ENCODE measurements at regions not wholly inside any gene's neighbourhood (a gene's known extent, or its start where the extent isn't known, plus 50 kb on each side); places are given as distances from the start of the nearest gene placed in this dataset.

DNA sequence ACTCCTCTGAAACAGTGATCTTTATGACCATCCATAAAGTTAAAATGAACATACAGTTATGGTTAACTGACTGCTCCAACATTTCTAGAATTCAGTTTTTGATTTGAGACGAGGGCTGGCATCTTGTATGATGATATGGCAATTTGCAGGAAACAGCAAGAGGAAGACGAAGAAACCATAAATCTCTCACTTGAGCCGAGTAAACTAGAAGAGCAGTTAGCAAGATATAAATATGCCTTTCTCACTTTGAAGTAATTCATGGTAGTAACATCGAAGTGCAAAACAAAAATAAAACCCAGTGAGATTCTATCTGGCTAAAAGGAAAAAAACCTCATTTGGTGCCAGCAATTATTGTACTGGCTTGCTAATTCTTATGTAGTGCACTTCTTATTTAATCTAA is 139.0 kb upstream of the SPRY1 start:
- no peaks in the 10 kb centered on the region for H3K27me3 ChIP-seq (replicated peaks in 2 of 5; ENCODE audit: control insufficient read depth in 4 of 5, insufficient read depth in 5 of 5, low read length in 4 of 5)
- H3K4me1 ChIP-seq (ENCODE audit: control extremely low read depth in 1 of 4, control insufficient read depth in 4 of 4, insufficient read depth in 4 of 4, low read length in 3 of 4), result peaks cover 23 to 37% (median 31%) of the 10 kb centered on the region in 4 experiments
- no peaks in the 10 kb centered on the region for H3K36me3 ChIP-seq (ENCODE audit: control insufficient read depth in 4 of 4, insufficient read depth in 4 of 4, low read length in 3 of 4)
- peak overlapping the region in 4 of 7 experiments; percentile 25 to 55 (median 30) for H3K4me3 ChIP-seq (ENCODE audit: control insufficient read depth in 1 of 7, extremely low read depth in 1 of 7, insufficient read depth in 4 of 7, low read depth in 2 of 7, low read length in 6 of 7)
- WGBS (ENCODE audit: insufficient coverage), result 0% methylated on average over 1 of the region's 4 CpGs
- peak; percentile 29 to 84 (median 70) for DNase-seq
- H3K9me3 ChIP-seq (ENCODE audit: control extremely low read depth in 1 of 5, control insufficient read depth in 4 of 5, insufficient read depth in 2 of 5, low read depth in 1 of 5, low read length in 4 of 5), result no peaks in the 10 kb centered on the region
- POLR2A ChIA-PET, result no interaction called here
- CTCF ChIA-PET, result interaction anchor here (1.3 kb wide), 1 partner anchor 103 kb away, joined by 3 read pairs; no protein-coding TSS in a partner anchor
- H3K27ac ChIP-seq (ENCODE audit: insufficient read depth in 1 of 2, low read depth in 1 of 2, low read length in 2 of 2, poor library complexity in 1 of 2, severe bottlenecking in 2 of 2), result peak overlapping the region; percentile 65 to 80

DNA sequence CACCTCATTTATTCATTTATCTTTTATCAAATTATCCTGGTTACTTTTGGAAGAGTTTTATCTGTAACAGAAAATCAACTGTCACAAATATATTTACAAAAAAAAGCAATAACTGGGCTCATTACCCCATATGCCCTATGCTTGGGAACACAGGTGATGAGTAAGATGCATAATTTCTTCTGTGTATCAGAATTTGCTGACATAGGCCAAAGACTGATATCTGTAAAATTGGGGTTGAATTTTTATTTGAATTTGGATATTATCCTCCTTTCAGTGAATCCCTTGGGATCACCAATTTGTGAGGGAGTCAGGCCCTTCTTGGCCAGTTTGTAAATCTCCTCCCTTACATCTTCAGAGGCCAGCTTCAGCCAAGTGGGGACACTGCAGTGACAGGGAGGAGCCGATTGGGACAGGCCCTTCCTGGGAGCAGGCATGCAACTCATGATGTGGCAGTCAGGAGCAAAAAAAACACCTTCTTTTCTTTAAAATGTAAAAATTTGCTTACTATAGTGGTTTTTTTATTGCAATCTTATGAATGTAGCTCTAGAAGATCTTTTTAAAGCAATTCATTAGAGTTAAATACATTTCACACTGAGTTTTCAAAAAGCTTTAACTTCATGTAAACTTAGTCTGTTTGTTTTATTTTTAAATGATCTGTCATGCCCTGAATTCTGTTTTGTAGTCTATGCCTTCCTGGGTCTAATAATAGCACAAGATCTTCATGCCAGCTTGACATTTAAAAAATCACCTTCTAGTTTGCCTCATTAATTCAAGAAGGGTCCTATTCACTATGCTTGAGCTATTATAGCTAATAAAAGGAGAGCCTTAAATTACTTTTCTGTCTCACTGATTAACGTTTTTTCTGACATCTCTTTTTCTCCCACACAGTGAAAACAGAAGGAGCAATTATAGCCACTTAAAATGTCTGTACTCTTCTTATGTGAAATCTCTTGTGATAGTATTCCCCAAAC is 136.6 kb upstream of the SPRY1 start:
- Histone ChIP-seq H3K27ac (ENCODE audit: insufficient read depth in 1 of 2, low read depth in 1 of 2, low read length in 2 of 2, poor library complexity in 1 of 2, severe bottlenecking in 2 of 2) (peak overlapping the region in 1 of 2 experiments; percentile 47), H3K9me3 (ENCODE audit: control extremely low read depth in 1 of 5, control insufficient read depth in 4 of 5, insufficient read depth in 2 of 5, low read depth in 1 of 5, low read length in 4 of 5) (no peaks in the 10 kb centered on the region), H3K36me3 (ENCODE audit: control insufficient read depth in 4 of 4, insufficient read depth in 4 of 4, low read length in 3 of 4) (peaks cover 0 to 2% (median 0%) of the 10 kb centered on the region in 4 experiments), H3K4me3 (ENCODE audit: control insufficient read depth in 1 of 7, extremely low read depth in 1 of 7, insufficient read depth in 4 of 7, low read depth in 2 of 7, low read length in 6 of 7) (no peak overlapping the region), H3K27me3 (replicated peaks in 2 of 5; ENCODE audit: control insufficient read depth in 4 of 5, insufficient read depth in 5 of 5, low read length in 4 of 5) (no peaks in the 10 kb centered on the region), H3K4me1 (ENCODE audit: control extremely low read depth in 1 of 4, control insufficient read depth in 4 of 4, insufficient read depth in 4 of 4, low read length in 3 of 4) (peaks cover 23 to 37% (median 31%) of the 10 kb centered on the region in 4 experiments)
- DNase-seq, result no peak
- ChIA-PET CTCF (interaction anchor here (1.0 to 1.3 kb wide), 2 partner anchors 10 to 11 kb away, joined by 3 read pairs; no protein-coding TSS in a partner anchor), POLR2A (no interaction called here)
- no CpG with 5 or more reads among the region's 2 CpGs for WGBS (ENCODE audit: insufficient coverage)

DNA sequence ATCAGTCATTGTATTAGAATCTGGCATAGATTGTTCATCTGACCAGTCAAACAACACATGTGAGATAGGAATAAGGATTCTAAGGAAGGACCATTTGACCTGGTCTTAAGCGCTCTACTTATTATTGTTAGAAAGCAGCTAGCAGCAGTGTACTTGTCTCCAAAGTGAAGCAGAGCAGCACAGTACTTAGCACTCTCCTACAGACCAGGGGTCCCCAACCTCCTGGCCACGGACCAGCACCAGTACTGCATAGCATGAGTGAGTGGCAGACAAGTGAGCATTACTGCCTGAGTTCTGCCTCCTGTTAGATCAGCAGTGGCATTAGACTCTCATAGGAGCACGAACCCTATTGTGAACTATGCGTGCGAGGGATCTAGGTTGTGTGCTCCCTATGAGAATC is 135.9 kb upstream of the SPRY1 start:
- 94% methylated on average over 5 of the region's 5 CpGs for WGBS (ENCODE audit: insufficient coverage)

DNA sequence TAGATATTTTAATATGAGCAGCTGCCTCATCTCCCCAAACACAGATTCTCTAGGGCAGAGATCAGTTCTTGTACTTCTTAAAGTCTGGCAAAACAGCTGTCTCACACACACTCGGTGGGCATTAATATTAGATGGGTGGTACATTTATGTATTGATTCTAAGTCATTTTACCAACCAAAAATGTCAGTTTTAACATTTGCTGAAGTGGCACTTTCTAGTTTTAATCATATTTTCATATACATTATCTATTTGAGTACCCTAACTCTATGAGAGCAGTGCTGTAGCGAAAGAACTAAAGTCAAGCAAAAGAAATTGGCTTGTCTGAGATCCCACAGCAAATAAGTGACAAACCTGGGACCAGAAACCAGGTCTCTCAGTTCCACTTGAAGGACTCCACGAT is 134.5 kb upstream of the SPRY1 start:
- WGBS (ENCODE audit: insufficient coverage), result 100% methylated on average over 1 of the region's 3 CpGs
- POLR2A ChIA-PET, result no interaction called here
- CTCF ChIA-PET, result no interaction called here

More for the DNA sequence above, 135.9 kb upstream of the SPRY1 start:
- Histone ChIP-seq H3K4me3 (ENCODE audit: control insufficient read depth in 1 of 7, extremely low read depth in 1 of 7, insufficient read depth in 4 of 7, low read depth in 2 of 7, low read length in 6 of 7) (no peak overlapping the region), H3K27ac (ENCODE audit: insufficient read depth in 1 of 2, low read depth in 1 of 2, low read length in 2 of 2, poor library complexity in 1 of 2, severe bottlenecking in 2 of 2) (peak overlapping the region in 1 of 2 experiments; percentile 47), H3K4me1 (ENCODE audit: control extremely low read depth in 1 of 4, control insufficient read depth in 4 of 4, insufficient read depth in 4 of 4, low read length in 3 of 4) (peaks cover 23 to 37% (median 31%) of the 10 kb centered on the region in 4 experiments), H3K27me3 (replicated peaks in 2 of 5; ENCODE audit: control insufficient read depth in 4 of 5, insufficient read depth in 5 of 5, low read length in 4 of 5) (no peaks in the 10 kb centered on the region), H3K36me3 (ENCODE audit: control insufficient read depth in 4 of 4, insufficient read depth in 4 of 4, low read length in 3 of 4) (peaks cover 0 to 2% (median 0%) of the 10 kb centered on the region in 4 experiments), H3K9me3 (ENCODE audit: control extremely low read depth in 1 of 5, control insufficient read depth in 4 of 5, insufficient read depth in 2 of 5, low read depth in 1 of 5, low read length in 4 of 5) (no peaks in the 10 kb centered on the region)
- DNase-seq, result no peak
- ChIA-PET POLR2A (no interaction called here), CTCF (interaction anchor here (1.3 kb wide), 1 partner anchor 9 kb away, joined by 3 read pairs; no protein-coding TSS in a partner anchor)

DNA sequence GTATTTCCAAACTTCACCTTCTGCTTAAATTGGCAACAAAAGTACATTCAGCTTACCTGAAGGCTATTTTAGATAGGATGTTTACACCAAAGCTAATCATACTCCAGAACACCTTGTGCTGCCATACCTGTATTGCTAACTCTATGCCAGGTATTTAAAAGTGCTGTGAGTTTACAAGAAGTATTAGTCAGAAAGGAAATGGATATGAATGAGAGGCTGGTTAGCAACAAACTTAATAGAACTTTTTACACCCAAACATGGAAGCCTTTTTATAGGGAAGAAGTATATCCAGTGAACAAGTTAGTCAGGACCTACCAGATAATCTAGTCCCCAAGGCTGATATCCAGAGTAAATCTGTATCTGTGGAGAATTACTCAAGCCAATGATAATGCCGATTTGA is 131.2 kb upstream of the SPRY1 start:
- Histone ChIP-seq H3K9me3 (ENCODE audit: control extremely low read depth in 1 of 5, control insufficient read depth in 4 of 5, insufficient read depth in 2 of 5, low read depth in 1 of 5, low read length in 4 of 5) (no peaks in the 10 kb centered on the region), H3K4me3 (ENCODE audit: control insufficient read depth in 1 of 7, extremely low read depth in 1 of 7, insufficient read depth in 4 of 7, low read depth in 2 of 7, low read length in 6 of 7) (no peak overlapping the region), H3K27ac (ENCODE audit: insufficient read depth in 1 of 2, low read depth in 1 of 2, low read length in 2 of 2, poor library complexity in 1 of 2, severe bottlenecking in 2 of 2) (no peak overlapping the region), H3K36me3 (ENCODE audit: control insufficient read depth in 4 of 4, insufficient read depth in 4 of 4, low read length in 3 of 4) (peaks cover 0 to 2% (median 0%) of the 10 kb centered on the region in 4 experiments), H3K4me1 (ENCODE audit: control extremely low read depth in 1 of 4, control insufficient read depth in 4 of 4, insufficient read depth in 4 of 4, low read length in 3 of 4) (peaks cover under 1 to 9% (median 4%) of the 10 kb centered on the region in 4 experiments), H3K27me3 (replicated peaks in 2 of 5; ENCODE audit: control insufficient read depth in 4 of 5, insufficient read depth in 5 of 5, low read length in 4 of 5) (no peaks in the 10 kb centered on the region)
- POLR2A ChIA-PET, result no interaction called here
- DNase-seq, result no peak
- WGBS (ENCODE audit: insufficient coverage), result no CpG with 5 or more reads among the region's 1 CpG
- CTCF ChIA-PET, result interaction anchor here (0.8 kb wide), 1 partner anchor 42 kb away, joined by 3 read pairs; no protein-coding TSS in a partner anchor

More for the DNA sequence above, 134.5 kb upstream of the SPRY1 start:
- H3K9me3 ChIP-seq (ENCODE audit: control extremely low read depth in 1 of 5, control insufficient read depth in 4 of 5, insufficient read depth in 2 of 5, low read depth in 1 of 5, low read length in 4 of 5), result no peaks in the 10 kb centered on the region
- peaks cover 21 to 35% (median 24%) of the 10 kb centered on the region in 4 experiments for H3K4me1 ChIP-seq (ENCODE audit: control extremely low read depth in 1 of 4, control insufficient read depth in 4 of 4, insufficient read depth in 4 of 4, low read length in 3 of 4)
- DNase-seq, result no peak
- no peaks in the 10 kb centered on the region for H3K27me3 ChIP-seq (replicated peaks in 2 of 5; ENCODE audit: control insufficient read depth in 4 of 5, insufficient read depth in 5 of 5, low read length in 4 of 5)
- H3K27ac ChIP-seq (ENCODE audit: insufficient read depth in 1 of 2, low read depth in 1 of 2, low read length in 2 of 2, poor library complexity in 1 of 2, severe bottlenecking in 2 of 2), result no peak overlapping the region
- peaks cover 0 to 2% (median 0%) of the 10 kb centered on the region in 4 experiments for H3K36me3 ChIP-seq (ENCODE audit: control insufficient read depth in 4 of 4, insufficient read depth in 4 of 4, low read length in 3 of 4)
- H3K4me3 ChIP-seq (ENCODE audit: control insufficient read depth in 1 of 7, extremely low read depth in 1 of 7, insufficient read depth in 4 of 7, low read depth in 2 of 7, low read length in 6 of 7), result no peak overlapping the region

DNA sequence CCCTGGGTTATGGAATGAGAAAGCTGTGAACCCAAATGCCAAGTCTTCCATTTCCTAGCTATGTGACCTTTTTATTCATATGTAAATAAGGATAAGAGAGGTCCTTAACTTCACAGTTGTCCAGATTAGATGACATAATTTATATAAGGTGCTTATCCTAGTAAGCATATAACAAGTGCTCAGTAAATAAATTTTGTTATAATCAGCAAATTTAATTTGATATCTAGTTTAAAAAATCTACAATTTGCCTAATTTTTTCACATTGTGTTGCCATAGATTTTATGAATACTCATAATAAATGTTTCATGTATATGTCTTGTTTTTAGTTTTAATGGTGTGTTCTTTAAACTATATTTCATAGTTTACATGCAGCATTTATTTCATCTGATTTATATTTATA is 130.4 kb upstream of the SPRY1 start:
- Histone ChIP-seq H3K4me1 (ENCODE audit: control extremely low read depth in 1 of 4, control insufficient read depth in 4 of 4, insufficient read depth in 4 of 4, low read length in 3 of 4) (peaks cover 0 to 3% (median 0%) of the 10 kb centered on the region in 4 experiments), H3K27ac (ENCODE audit: insufficient read depth in 1 of 2, low read depth in 1 of 2, low read length in 2 of 2, poor library complexity in 1 of 2, severe bottlenecking in 2 of 2) (no peak overlapping the region), H3K9me3 (ENCODE audit: control extremely low read depth in 1 of 5, control insufficient read depth in 4 of 5, insufficient read depth in 2 of 5, low read depth in 1 of 5, low read length in 4 of 5) (no peaks in the 10 kb centered on the region), H3K4me3 (ENCODE audit: control insufficient read depth in 1 of 7, extremely low read depth in 1 of 7, insufficient read depth in 4 of 7, low read depth in 2 of 7, low read length in 6 of 7) (no peak overlapping the region), H3K27me3 (replicated peaks in 2 of 5; ENCODE audit: control insufficient read depth in 4 of 5, insufficient read depth in 5 of 5, low read length in 4 of 5) (no peaks in the 10 kb centered on the region), H3K36me3 (ENCODE audit: control insufficient read depth in 4 of 4, insufficient read depth in 4 of 4, low read length in 3 of 4) (peaks cover 0 to 2% (median 0%) of the 10 kb centered on the region in 4 experiments)
- ChIA-PET POLR2A (no interaction called here), CTCF (no interaction called here)
- no peak for DNase-seq

DNA sequence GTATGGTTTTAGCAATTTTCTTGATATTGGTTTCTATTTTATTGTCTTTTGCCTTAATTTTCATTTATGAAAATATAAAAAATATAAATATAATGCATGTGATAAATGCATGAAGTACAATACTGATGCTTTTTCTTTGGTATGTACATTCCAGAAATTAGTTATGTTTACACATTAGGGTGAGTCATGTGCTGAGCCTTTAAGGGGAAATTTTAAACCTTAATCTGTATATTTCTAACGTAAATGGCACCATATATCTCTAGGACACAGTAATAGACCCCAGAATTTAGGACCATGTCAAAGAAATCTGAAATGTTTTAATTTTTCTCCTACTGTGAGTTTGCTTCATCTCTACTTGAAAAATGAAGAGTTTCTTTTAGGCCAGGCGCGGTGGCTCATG is 117.8 kb upstream of the SPRY1 start:
- Histone ChIP-seq H3K4me3 (ENCODE audit: control insufficient read depth in 1 of 7, extremely low read depth in 1 of 7, insufficient read depth in 4 of 7, low read depth in 2 of 7, low read length in 6 of 7) (no peak overlapping the region), H3K36me3 (ENCODE audit: control insufficient read depth in 4 of 4, insufficient read depth in 4 of 4, low read length in 3 of 4) (no peaks in the 10 kb centered on the region), H3K9me3 (ENCODE audit: control extremely low read depth in 1 of 5, control insufficient read depth in 4 of 5, insufficient read depth in 2 of 5, low read depth in 1 of 5, low read length in 4 of 5) (peaks cover 0 to 2% (median 0%) of the 10 kb centered on the region in 5 experiments), H3K4me1 (ENCODE audit: control extremely low read depth in 1 of 4, control insufficient read depth in 4 of 4, insufficient read depth in 4 of 4, low read length in 3 of 4) (peaks cover 0 to 2% (median under 1%) of the 10 kb centered on the region in 4 experiments), H3K27ac (ENCODE audit: insufficient read depth in 1 of 2, low read depth in 1 of 2, low read length in 2 of 2, poor library complexity in 1 of 2, severe bottlenecking in 2 of 2) (no peak overlapping the region), H3K27me3 (replicated peaks in 2 of 5; ENCODE audit: control insufficient read depth in 4 of 5, insufficient read depth in 5 of 5, low read length in 4 of 5) (no peaks in the 10 kb centered on the region)
- ChIA-PET POLR2A (no interaction called here), CTCF (no interaction called here)
- DNase-seq, result no peak
- 94% methylated on average over 3 of the region's 3 CpGs for WGBS (ENCODE audit: insufficient coverage)

All from common myeloid progenitor, CD34-positive (primary cell).